Heart left ventricle (tissue), 13 donors: ENCODE measurements at regions not wholly inside any gene's neighbourhood (a gene's known extent, or its start where the extent isn't known, plus 50 kb on each side); places are given as distances from the start of the nearest gene placed in this dataset.

Experiments used
- CTCF ChIP-seq, 12 donors: fragments of 200-600 bp; sonication (generic) in 4 of 12; IDR thresholded peaks; one replicate each; pipeline versions ENCODE4 v1.5.0 to v1.8.0; 2018 to 2022; ENCODE audit warnings: antibody characterized with exemption in 12 of 12, mild to moderate bottlenecking in 5 of 12
- POLR2A ChIP-seq, 2 donors: fragments of 450-650 bp; IDR thresholded peaks; one replicate each; pipeline ENCODE4 v1.6.1; 2017; ENCODE audit warnings: antibody characterized with exemption in 2 of 2, mild to moderate bottlenecking in 2 of 2, moderate library complexity in 2 of 2
- donor health status: ischemic (EF 13 %, LVEDD 7.1; RV severe dilation, severe dysfunction).
- donor health status: DM: no; HTN: yes; CAD: no.
- donor health status: DM: no; HTN: no; CAD: no.
- donor health status: ischemic (EF 25% LVEDD 6.9; RV normal size, moderate dysfunction).
- donor health status: ischemic (EF 25% LVEDD 5.7; RV mildly dilated, moderate dysfunction).
- donor health status: ischemic (EF 35%, LVEDD 5.7; RV mildly dilated, moderate dysfunction).
- donor health status: nonischemic (EF 11% LVEDD 7.7; RV severe dilation, severe dysfunction).
- donor health status: DM: yes; HTN: yes; CAD: no.
- donor health status: PGD.
- donor health status: ischemic (EF 29% LVEDD 5.4; RV normal size, mild dysfunction).
- donor health status: nonischemic (EF 23%, LVEDD 6.1; RV moderate dilation, normal function).

- TF ChIP-seq POLR2A (IDR thresholded peaks at IDR 0.05) (no peak), CTCF (IDR thresholded peaks at IDR 0.05) (no peak)
Observed at GRCh38 chr12:105937009-105937408, 201.7 kb downstream of the NUAK1 start.
